EL (cell line): ENCODE measurements at regions not wholly inside any gene's neighbourhood (a gene's known extent, or its start where the extent isn't known, plus 50 kb on each side); places are given as distances from the start of the nearest gene placed in this dataset.

Experiments
- DNase-seq: peaks from one replicate; pipeline ENCODE4 v3.0.0-alpha.2; 2016

GRCh38 chr4:123853651-123854050 lies 457.1 kb downstream of the SPRY1 start:
- no peak for DNase-seq

GRCh38 chr4:123856689-123857545 lies 460.3 kb downstream of the SPRY1 start:
- peak; percentile 45 for DNase-seq

GRCh38 chr4:123858465-123858864 lies 461.9 kb downstream of the SPRY1 start:
- no peak for DNase-seq

DNA sequence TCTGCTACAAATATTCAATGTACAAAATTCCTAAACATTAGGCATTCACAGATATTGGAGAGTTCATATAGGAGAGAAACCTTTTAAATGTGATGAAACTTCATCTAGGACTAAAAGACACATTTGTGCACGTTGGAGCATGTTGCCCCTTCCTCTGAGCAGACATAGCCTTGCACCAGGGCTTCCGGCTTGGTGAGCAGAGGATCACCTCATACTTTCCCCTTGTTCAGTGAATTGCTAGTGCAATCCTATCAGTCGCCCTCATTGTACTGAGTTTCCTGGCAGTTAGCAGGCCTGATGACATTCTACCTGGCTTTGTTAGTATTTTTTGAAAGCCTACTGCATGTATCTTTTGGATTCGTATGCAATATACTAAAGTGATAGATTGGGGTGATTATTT lies 466.2 kb downstream of the SPRY1 start:
- no peak for DNase-seq

DNA sequence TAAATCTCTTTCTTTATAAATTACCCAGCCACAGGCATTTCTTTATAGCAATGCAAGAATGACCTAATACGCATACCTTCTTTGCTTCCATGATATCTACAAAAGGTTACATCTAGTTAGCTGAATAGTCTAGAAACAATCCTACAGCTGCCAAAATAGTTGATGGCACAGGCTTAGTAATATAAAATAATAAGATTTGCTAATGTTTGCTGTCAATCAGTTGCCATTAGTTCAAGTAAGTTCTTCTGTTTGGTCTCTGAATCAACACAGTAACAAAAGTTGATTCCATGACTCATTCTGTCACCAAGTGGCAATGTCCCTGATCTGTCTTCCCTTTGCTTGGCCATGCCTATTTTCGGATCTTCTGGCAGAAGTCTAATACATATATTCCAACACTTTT lies 470.2 kb downstream of the SPRY1 start:
- no peak for DNase-seq

DNA sequence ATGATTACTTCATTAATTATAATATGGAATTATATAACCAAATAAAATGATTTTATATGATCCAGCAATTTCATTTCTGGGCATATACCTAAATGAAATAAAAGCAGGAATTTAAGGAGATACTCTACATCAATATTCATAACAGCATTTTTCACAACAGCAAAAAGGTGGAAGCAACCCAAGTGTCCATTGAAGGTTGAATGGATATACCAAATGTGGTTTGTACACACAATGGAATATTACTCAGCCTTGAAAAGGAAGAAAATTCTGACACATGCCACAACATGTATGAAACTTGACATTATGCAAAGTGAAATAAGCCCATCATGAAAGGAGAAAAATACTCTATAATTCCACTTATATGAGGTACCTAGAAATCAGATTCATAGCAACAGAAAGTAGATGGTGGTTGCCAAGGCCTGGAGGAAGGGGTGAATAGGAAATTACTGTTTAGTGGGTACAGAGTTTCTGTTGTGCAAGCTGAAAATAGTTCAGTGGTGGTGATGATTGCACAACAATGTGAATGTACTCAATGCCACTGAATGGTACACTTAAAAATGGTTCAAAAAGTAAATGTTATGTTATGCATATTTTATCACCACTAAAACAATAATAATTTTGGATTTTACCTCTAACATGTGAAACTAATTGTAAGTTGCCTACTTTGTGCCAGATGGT lies 471.5 kb downstream of the SPRY1 start:
- DNase-seq, result no peak

DNA sequence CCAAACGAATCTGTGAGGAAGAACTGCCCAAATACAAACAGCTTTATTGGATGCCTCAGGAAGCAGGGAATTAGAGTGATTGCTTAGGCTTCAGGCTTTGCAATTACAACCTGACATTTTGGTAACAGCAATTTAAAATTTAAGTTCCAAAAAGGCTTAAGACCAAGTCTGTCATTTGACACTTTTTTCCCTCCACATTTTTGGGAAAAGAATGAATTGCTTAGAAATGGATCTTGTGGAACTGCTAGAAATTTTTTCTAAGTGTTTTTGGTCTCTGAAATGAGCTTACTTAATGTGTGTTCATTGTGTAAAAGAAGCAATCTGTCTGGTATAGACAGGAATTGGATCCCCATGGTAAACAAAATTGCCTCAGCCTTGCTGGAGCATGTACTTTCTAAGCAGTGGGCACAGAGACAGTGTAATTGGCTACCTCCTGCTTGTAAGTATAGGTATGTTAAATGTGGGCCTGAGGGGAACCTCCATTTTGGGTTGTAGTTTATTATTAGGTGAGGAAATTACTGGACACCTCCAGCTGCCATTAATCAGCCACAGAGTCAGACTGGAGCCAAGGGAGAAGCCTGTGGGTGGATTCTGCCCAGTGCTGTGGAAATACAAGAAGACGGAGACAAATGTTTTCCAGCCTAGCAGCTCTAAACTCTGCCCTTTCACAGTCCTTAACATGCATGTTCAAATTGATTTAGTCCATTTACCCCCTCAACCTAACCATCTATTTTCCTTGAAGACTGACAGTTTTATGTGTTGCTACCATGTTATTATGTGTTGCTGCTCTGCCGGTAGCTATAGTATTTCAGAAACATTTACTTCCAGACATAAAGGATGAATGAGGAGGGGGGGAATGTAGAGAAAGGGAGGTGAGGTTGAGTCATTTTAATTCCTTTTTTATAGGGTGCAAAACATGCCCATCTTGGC lies 473.0 kb downstream of the SPRY1 start:
- DNase-seq, result no peak

GRCh38 chr4:123870216-123870876 lies 473.8 kb downstream of the SPRY1 start:
- no peak for DNase-seq

GRCh38 chr4:123871341-123871740 lies 474.7 kb downstream of the SPRY1 start:
- DNase-seq, result no peak

DNA sequence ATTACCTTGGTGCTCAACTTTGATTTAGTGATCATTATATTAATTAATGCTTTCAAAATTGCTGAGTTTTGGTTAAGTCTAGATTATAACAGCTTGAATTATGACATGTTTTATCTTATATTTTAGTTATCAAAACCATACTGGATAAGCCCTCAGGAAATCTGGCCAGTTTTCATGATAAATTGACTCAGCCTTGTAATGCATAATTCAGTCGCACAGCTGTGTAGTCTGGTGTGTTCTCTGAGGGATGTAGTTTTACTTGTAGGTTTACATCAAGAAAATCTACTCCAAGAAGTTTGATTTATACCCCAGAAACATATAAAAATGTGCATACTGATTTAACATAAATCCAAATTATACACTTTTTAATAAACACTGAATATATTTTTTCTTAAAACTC lies 477.5 kb downstream of the SPRY1 start:
- no peak for DNase-seq

- no peak for DNase-seq
Observed at GRCh38 chr4:123876143-123876542, 479.5 kb downstream of the SPRY1 start.

DNA sequence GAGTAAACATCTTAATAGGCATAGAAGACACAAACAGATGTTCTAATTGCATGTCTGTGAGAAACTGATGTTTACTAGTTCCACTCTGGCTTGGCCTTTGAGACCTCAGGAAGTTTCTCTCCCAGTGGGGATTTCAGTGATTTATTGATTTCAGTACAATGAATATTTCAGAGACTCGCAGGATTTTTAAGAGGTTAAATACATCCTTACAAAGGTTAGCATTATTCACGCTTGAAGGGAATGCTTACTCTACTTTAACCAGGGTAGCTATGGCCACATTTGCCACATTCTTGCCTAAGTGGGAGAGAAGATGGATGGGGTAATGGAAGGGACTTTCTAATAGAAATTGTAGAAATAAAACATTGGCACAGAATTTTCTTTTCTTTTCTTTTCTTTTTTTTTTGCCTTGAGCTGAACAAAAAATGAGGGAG lies 480.1 kb downstream of the SPRY1 start:
- DNase-seq, result no peak

DNA sequence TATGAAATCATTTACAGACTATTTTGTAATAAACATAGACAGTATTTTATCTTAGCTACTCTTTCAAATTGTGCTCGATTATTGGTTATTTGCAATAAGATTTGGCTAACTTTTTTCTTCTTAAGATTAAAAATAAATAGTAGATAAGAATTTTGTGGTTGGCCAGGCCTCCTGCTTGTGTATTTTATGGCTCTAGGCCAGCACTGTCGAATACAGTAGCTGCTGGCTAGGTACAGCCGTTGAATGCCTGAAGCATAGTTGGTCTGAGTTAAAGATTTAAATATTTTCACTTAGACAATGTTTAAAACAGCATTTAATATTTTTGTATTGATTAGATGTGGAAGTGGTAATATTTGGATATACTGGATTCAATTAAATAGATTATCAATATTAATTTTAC lies 481.0 kb downstream of the SPRY1 start:
- DNase-seq, result no peak

GRCh38 chr4:123878976-123879375 lies 482.4 kb downstream of the SPRY1 start:
- DNase-seq, result no peak

DNA sequence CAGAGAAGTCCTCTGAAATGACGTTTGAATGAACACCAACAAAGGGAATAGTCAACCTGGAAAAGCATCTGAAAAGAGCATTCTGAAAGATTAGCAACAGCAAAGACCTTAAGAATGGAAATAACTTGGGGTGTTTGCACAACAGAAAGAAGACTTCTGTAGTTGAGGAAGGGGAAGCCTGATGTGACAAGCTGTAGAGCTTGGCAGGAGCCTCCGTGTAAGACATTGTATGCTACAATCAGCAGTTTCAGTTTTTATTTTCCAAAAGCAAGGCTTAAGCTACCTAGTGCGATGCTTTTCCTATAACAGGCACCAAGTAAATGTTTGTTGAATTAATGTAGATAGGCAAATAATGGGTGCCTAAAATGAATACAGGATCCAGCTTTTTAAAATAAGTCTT lies 484.0 kb downstream of the SPRY1 start:
- DNase-seq, result no peak

GRCh38 chr4:123884922-123885321 lies 488.3 kb downstream of the SPRY1 start:
- no peak for DNase-seq

GRCh38 chr4:123889507-123889906 lies 492.9 kb downstream of the SPRY1 start:
- DNase-seq, result peak; percentile 9

DNA sequence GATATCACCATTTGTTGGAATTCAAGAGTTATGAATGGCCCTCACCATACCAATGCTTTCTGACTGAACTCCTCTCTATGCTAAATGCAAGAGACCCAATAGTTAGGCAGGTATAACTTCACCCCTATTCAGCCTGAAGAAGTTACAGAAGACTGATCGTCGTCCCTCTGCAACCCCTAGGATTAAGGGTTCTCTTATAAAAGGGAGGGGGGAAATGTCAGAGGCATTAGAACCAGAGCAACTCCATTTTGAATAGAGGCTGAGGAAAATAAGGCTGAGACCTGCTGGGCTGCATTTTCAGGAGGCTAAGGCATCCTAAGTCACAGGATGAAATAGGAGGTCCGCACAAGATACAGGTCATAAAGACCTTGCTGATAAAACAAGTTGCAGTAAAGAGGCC lies 494.3 kb downstream of the SPRY1 start:
- DNase-seq, result no peak

DNA sequence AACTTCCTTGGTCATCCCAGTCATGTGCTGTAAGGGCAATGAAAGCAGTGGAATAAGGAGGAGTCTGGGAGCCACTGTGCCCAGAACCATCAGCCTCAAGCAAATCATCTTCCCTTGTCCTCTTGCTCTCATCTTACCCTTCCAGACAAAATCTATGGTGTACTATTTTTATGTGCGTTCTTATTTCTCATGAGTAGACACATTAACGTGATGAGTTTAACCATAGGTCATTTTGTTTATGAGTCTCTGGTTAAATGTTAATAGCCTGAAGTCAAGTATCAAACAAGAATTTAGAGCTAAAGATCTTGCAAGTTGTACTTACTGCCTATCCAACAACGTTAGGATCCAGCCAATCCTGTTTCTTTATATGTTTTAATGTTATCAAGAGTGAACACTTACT lies 495.3 kb downstream of the SPRY1 start:
- no peak for DNase-seq

- DNase-seq, result no peak
Observed at GRCh38 chr4:123892368-123892976, 495.9 kb downstream of the SPRY1 start.

DNA sequence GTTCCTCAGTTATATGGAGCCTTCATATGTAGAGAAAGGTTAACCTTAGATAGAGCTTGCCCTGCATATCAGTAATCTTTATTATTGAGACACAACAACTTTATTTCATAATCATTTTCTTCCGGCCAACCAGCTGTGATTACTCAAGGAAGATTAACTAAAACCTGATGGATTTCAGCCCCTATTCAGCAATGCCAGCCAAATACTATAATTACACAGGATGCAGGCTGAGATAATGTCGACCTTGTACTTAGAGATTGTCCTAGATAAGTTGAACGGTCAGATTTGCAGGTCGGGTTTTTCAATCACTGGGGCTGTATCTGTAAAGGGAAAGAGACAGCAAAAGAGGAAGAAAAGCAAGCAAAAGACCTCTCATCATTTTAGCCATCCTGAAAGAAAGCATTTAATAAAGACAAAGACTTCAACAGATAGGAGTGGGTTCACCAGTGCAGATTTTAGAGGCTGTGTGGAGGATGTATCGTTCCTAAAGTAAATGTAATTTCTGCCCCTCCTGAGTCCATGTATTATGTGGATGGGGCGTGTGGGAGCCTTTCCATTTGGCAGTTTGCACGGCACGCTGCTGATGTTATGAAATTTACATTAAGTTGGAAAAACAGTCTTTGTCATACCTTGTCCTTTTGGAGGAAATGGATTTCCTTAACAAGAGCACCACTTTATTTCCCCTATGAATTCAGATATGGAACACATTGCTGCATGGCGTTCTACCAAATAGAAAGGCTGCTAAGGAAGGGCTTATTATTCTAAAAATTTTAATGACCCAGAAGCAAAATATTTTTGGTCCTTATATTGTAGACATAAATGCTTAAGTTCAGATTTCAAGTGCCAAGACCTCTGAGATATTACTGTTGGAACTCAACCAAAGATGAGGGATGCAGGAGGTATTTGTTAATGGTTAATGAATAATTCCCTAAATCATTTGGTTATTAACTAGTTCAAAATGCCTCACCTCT lies 496.7 kb downstream of the SPRY1 start:
- peak; percentile 30 for DNase-seq
